Iris pigment epithelial cell (primary cell): ENCODE measurements at regions not wholly inside any gene's neighbourhood (a gene's known extent, or its start where the extent isn't known, plus 50 kb on each side); places are given as distances from the start of the nearest gene placed in this dataset.
"Not testable (repeated sequence)": the region's sequence is repeated elsewhere in the genome, so short reads cannot be mapped to it uniquely, and the experiment has no call there.

Source experiments
- DNase-seq: peaks from one replicate; pipeline ENCODE4 v3.0.0-alpha.2; 2011; ENCODE audit warnings: low read depth

DNA sequence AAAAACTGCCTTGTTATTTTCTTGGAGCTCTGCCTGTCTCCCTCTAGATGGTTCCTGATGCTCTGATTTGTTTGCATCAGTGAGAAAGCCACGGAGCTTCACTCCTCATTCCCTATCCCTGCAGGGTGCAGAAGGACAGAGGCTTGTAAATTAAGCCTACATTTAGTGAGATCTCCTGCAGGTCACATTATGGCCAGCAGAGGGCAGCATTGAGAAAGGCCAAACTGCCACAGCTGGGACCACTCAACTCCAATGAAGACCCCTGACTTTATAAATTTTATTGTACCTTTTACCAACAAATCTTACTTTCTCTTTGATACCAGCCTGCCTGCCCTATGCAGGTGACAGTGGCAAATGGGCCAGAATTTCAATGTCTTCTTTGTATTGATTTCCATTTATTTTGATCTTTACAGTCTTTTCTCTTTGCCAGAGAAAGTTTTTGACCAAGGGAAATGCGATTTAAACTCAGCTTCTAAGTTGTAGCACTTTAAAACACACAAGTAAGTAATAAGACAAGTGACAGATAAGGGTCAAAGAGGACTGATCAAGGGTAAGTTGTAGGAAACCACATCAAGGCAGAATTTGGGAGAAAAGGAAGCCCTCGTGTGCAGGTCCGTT is 1029.1 kb upstream of the KLHL29 start:
- peak; percentile 1 for DNase-seq

GRCh38 chr2:22359071-22359672 is 1025.8 kb upstream of the KLHL29 start:
- DNase-seq = no peak

DNA sequence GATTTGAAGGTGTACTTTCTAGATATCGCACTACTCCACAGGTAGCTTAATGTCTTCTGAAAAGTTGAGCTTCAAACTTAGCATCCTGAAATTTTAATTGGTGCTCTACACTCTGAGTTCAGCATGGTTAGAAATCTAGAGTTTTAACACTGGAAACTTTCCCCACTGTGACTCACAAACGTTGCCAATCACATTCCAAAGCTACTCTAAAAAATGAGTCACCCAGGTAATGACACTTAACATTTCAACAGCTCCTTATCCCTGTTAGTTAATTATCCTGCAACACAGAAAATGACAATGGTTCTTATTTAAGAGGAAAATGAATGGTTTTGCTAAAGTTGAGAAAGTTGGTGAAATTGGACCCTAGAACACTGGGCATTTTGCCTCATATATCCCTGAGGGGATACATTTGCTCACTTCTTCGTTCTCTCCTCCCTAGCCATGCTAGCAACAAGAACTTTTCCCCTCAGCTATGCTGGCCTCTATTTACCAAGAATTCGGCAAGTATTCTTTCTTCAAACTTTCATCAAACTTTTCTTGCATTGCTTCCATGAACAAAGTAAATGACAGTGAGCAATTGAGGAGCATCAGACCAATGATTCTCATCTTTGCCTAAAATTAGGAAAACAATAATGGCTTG is 1024.1 kb upstream of the KLHL29 start:
- DNase-seq = no peak

DNA sequence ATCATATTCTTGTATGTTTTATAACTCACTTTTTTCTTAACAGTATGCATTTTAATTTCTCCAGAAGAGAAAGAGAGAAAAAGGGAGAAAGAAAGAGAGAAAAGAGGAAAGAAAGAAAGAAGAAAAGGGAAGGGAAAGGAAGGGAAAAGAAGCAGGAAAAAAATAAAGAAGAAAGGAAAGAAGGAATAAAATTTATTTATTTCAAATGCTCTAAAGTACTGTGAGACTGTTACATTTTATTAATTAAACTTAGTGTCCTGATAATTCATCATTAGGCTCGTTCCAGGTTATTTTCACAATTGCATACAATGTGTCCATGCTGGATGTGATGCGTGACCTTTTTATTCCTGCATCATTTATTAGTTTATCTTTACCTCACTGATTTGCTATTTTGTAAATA is 1023.4 kb upstream of the KLHL29 start:
- no peak for DNase-seq

- no peak for DNase-seq
Measured at GRCh38 chr2:22375096-22375495, 1009.9 kb upstream of the KLHL29 start.

GRCh38 chr2:22377268-22377667 is 1007.7 kb upstream of the KLHL29 start:
- no peak for DNase-seq

DNA sequence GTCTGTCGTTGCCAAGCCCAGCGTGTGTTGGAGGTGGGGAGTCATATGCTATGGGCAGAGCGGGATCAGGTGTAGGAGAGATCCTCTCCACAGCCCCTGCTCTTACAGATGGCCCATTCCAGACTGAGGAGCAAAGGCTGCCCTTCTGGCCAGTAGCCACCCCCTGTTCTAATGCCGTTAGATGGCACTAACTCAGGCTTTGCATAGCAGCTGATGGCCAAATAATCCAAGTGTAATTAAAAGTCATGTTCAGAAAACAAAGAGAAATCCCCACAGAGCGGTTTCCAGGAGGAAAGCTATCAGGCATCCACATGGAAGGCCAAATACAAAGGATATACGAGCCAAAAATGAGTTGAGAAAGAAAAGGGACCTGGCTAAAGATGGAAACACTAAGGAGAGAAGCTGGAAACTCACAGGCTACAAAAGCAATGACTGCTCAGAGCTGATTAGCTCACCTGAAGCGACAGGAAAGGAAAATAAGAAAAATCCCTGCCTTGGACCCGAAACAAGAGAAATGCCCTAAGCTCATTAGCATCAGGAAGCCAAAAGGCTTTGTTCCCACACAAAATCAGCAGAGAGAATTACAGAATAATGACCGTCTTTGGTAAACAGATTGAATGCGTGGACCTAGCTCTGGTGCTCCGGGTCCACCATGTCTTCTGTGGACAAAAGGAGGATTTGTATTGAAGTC is 1002.4 kb upstream of the KLHL29 start:
- DNase-seq = no peak

DNA sequence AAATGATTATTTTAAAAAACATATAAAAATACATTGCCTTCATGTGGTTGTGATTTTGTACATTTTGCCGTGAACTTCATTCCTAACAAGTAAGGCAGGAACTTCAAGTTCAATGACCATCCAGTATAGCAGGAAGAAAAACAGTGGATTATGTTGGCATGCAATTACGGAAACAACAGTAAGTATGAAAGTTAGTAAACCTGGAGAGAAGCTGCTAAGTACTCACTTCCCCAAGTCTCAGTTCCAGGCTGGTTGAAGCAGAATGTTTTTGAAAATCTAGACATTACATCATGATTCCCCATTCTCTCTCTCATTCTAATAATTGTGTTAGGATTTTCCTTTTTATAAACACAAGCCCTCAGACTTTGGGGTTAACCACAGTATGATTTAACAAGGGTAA is 987.1 kb upstream of the KLHL29 start:
- DNase-seq = no peak

- no peak for DNase-seq
Measured at GRCh38 chr2:22403748-22404147, 981.2 kb upstream of the KLHL29 start.

DNA sequence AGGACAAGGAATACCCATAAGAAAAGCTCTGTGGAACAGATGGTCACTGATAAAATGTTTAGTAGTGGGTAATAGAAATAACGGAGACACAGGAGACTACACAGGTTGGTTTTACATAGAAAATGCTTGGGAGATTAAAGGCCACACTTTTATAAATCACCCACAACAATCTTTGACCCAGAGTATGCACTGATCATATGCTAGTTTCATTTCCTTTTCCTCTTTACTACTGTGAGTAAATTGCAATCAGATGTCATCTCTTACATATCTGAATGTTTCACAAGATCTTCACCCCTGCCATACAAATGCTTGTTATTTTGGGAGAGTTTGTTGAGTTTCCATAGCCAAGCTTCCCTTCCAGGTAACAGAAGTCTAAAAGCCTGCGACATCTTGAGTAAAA is 978.4 kb upstream of the KLHL29 start:
- no peak for DNase-seq

DNA sequence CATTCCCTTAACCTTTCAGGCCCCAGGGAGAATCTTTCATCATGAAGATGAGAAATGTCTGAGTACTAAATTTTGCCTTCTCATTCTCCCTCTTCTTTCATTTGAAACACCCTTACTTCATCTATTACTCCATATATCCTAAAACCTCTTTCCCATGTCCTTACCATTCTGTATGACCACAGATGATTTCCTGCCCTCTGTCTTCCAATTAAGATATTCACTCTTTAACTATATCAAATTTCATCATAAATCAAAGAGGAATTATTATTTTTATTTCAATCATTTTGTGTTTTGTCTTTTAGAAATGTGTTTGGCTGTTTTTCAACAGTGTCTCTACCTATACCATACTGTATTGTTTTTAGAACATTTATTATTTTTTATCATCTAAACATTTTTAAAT is 964.9 kb upstream of the KLHL29 start:
- DNase-seq = no peak

DNA sequence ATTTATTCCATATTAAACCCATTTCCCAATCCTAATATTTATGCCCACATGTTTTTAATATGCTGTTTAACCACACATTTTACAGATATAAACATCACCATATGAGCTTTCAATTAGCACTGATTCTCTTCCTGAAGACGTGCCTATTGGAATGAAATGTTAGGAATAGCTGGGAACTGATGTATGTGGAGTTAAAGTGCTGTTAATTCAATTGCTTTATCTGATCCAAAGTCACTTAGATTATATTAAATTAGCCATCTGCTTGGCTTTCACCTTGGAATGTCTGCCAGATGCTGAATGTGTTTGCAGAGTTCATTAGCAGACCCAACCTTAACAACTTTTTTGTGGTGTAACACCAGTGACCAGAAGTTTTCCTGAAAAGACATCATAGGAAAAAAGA is 942.9 kb upstream of the KLHL29 start:
- DNase-seq = no peak

DNA sequence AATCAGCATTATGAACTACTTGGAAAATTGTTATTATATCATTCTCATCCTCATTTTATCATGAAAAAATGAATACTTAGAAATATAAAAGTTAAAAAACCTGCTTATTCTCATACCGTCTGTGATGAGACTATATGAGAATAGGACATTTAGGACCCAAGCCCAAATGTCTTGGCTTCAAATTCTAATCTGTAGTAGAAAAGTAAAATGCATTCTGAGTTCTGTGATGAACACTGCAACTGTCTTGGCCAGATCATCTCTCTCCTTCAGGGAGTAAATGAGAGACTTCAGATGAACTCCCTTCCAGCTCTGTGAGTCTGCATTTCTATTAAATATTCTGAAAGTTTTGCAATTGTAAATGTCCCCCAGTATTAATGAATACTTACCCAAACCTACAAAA is 940.7 kb upstream of the KLHL29 start:
- no peak for DNase-seq

GRCh38 chr2:22449696-22450095 is 935.3 kb upstream of the KLHL29 start:
- no peak for DNase-seq

DNA sequence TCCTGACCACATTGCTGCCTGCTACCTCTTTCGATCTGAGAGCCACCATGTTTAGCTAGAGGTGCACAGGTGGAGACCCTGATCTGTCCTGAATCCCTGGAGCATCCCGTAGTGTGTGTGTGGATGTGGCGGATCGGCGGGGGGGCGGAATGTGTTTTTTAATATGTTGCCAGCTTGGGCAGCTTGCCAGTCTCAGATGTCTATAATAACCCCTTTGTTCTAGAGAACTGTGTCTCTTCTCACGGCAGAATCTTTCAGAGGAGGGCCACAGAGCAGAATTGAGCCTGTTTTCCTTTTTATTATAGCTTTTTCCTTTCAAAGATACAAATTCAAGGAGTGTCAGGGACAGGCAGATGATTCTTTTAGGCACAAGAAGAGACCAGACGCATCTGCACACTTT is 934.1 kb upstream of the KLHL29 start:
- no peak for DNase-seq

DNA sequence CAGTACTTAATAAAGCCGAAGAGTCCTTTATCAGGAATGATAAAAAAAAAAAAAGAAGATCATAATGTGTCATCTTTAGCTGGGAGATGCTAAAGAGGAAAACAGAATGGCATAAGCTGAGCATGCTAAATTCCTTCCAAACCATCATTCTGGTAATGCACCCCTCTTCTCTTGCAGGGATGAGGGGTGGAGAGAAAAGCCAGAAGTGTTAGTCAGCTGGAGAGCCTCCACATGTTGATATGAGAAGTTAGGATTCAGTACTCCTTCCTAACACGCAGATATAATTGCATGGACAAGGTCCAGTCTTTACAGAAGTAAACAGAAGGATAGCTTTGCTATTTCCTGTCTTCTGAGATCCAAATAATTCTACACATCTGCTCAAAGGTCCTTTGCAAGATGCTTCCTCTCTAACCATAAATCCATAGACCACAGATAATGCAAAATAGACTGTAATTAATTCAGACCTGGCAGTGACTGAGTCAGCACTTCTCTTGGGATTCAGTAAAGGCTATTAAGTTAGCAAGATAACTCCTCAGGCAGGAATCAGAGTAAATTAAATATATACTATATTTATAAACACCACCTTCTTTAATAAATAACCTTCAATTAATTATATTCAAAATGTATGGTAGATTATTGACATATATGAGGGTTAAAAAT is 930.0 kb upstream of the KLHL29 start:
- no peak for DNase-seq

DNA sequence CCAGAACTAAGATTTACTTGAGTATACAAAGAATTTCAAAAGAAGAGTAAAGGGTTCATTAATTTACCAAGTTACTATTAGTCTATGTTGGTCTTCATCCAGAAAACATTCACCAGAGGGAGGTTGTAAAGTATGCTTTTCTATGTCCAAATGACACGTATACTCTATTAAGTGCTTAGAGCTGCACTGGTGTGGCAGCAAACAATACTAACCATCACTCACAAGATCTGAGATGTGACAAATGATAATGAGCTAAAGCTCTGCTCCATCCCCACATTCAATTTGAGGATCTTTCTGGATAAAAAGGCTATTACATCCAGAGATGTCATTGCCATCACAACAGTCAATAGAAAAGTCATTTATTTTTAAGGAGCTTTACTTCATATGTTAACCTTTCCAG is 926.5 kb upstream of the KLHL29 start:
- DNase-seq = no peak

DNA sequence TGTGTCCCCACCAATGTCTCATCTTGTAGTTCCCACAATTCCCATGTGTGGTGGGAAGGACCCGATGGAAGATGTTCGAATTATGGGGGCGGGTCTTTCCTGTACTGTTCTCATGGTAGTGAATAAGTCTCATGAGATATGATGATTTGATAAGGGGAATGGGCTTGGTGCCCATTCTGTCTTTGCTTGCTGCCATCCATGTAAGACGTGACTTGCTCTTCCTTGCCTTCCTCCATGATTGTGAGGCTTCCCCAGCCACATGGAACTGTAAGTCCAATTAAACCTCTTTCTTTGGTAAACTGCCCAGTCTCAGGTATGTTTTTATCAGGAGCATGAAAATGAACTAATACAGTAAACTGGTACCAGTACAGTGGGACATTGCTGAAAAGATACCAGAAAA is 909.9 kb upstream of the KLHL29 start:
- DNase-seq = not testable (repeated sequence)

DNA sequence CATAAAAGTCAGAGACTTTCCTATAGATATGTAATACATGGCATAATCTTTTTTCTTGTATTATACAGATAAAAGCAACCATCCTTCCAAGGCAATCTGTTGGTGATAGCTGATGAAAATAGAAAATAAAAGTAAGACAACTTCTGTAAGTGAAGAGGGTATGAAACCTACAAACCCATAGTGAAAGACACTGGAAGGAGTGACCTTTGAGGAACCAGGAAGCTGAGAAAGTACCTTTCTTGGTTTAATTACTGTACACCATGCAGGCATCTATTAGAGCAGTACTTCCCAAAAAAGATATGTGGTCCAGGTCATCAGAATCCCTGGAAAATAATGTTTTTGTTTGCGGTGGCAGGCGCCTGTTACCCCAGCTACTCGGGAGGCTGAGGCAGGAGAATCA is 906.6 kb upstream of the KLHL29 start:
- no peak for DNase-seq

GRCh38 chr2:22481486-22482259 is 903.3 kb upstream of the KLHL29 start:
- no peak for DNase-seq

GRCh38 chr2:22483036-22483435 is 901.9 kb upstream of the KLHL29 start:
- DNase-seq = no peak

- DNase-seq = no peak
Measured at GRCh38 chr2:22485486-22485885, 899.5 kb upstream of the KLHL29 start.
